WTC11 (cell line): ENCODE measurements at regions not wholly inside any gene's neighbourhood (a gene's known extent, or its start where the extent isn't known, plus 50 kb on each side); places are given as distances from the start of the nearest gene placed in this dataset.

Experiments
- ATAC-seq: fragments of 200-7000 bp; cut with Tn5 transposase; 2 replicates; pipeline ENCODE4 v1.10.0; 2021; ENCODE audit warnings: mild to moderate bottlenecking, moderate library complexity
- CTCF ChIA-PET: fragments of 300-600 bp; sonication (Branson Sonifier 250); formaldehyde crosslinking; loops from one replicate; lab custom pipeline; 2021; ENCODE audit warnings: antibody characterized with exemption; lab: Charles Lee
- POLR2A ChIA-PET: fragments of 350-600 bp; sonication (Branson Sonifier 250); formaldehyde crosslinking; loops from one replicate; lab custom pipeline; 2021; ENCODE audit warnings: antibody characterized with exemption; lab: Charles Lee
- DNase-seq: peaks from one replicate; pipeline ENCODE4 v3.0.0; 2021; ENCODE audit warnings: low spot score
- H3K27ac Mint-ChIP-seq: 2 replicates; pipeline ENCODE4 v1.8.0; 2021; ENCODE audit warnings: mixed read lengths
- H3K27me3 Mint-ChIP-seq: 2 replicates; pipeline ENCODE4 v1.8.0; 2021; ENCODE audit warnings: low read depth, mild to moderate bottlenecking, moderate library complexity, mixed read lengths
- H3K36me3 Mint-ChIP-seq: 2 replicates; pipeline ENCODE4 v1.8.0; 2021; ENCODE audit warnings: mixed read lengths
- H3K4me1 Mint-ChIP-seq: 2 replicates; pipeline ENCODE4 v1.8.0; 2022; ENCODE audit warnings: mixed read lengths
- H3K4me3 Mint-ChIP-seq: 2 replicates; pipeline ENCODE4 v1.8.0; 2021; ENCODE audit warnings: mild to moderate bottlenecking, moderate library complexity, mixed read lengths
- H3K9me3 Mint-ChIP-seq: 2 replicates; pipeline ENCODE4 v1.8.0; 2021; ENCODE audit warnings: mixed read lengths
- CREB1 ChIP-seq: sonication (generic); formaldehyde crosslinking; IDR thresholded peaks from 2 replicates; pipeline ENCODE4 v1.8.0; 2023; ENCODE audit warnings: mild to moderate bottlenecking, missing genetic modification reagents
- CTCF ChIP-seq: fragments of 200-600 bp; IDR thresholded peaks from 2 replicates; pipeline ENCODE4 v1.8.0; 2022; ENCODE audit warnings: antibody characterized with exemption
- ETV6 ChIP-seq: sonication (generic); formaldehyde crosslinking; IDR thresholded peaks from 2 replicates; pipeline ENCODE4 v1.8.1; 2022; ENCODE audit warnings: mild to moderate bottlenecking, missing genetic modification reagents
- HMGXB4 ChIP-seq: sonication (generic); formaldehyde crosslinking; IDR thresholded peaks from 2 replicates; pipeline ENCODE4 v1.8.1; 2023; ENCODE audit warnings: mild to moderate bottlenecking, moderate library complexity, missing genetic modification reagents
- IRF2 ChIP-seq: sonication (generic); formaldehyde crosslinking; IDR thresholded peaks from 2 replicates; pipeline ENCODE4 v1.8.0; 2022; ENCODE audit warnings: low read depth, missing genetic modification reagents, borderline replicate concordance
- NFATC4 ChIP-seq: fragments of 250-450 bp; sonication (Bioruptor Pico); IDR thresholded peaks from 2 replicates; pipeline ENCODE4 v1.9.0; 2021; ENCODE audit warnings: mild to moderate bottlenecking
- NFE2L1 ChIP-seq: sonication (generic); formaldehyde crosslinking; IDR thresholded peaks from 2 replicates; pipeline ENCODE4 v1.8.1; 2023; ENCODE audit warnings: missing genetic modification reagents
- STAT6 ChIP-seq: sonication (generic); formaldehyde crosslinking; conservative IDR thresholded peaks from 2 replicates; pipeline ENCODE4 v1.8.1; 2023; ENCODE audit warnings: mild to moderate bottlenecking, low read depth, missing genetic modification reagents, moderate library complexity
- TEAD1 ChIP-seq: sonication (generic); formaldehyde crosslinking; IDR thresholded peaks from 2 replicates; pipeline ENCODE4 v1.8.0; 2022; ENCODE audit warnings: mild to moderate bottlenecking, missing genetic modification reagents
- TP53 ChIP-seq: sonication (generic); formaldehyde crosslinking; IDR thresholded peaks from 2 replicates; pipeline ENCODE4 v1.8.1; 2023; ENCODE audit warnings: mild to moderate bottlenecking, missing genetic modification reagents
- ZBTB21 ChIP-seq: sonication (generic); formaldehyde crosslinking; IDR thresholded peaks from 2 replicates; pipeline ENCODE4 v1.8.1; 2023; ENCODE audit warnings: mild to moderate bottlenecking, missing genetic modification reagents, borderline replicate concordance
- ZNF121 ChIP-seq: sonication (generic); formaldehyde crosslinking; IDR thresholded peaks from 2 replicates; pipeline ENCODE4 v1.8.0; 2023; ENCODE audit warnings: missing genetic modification reagents
- ZNF512 ChIP-seq: sonication (generic); formaldehyde crosslinking; IDR thresholded peaks from 2 replicates; pipeline ENCODE4 v1.8.1; 2022; ENCODE audit warnings: missing genetic modification reagents, borderline replicate concordance
- TF ChIP-seq, protein P1 (sequence below): sonication (generic); formaldehyde crosslinking; IDR thresholded peaks from 2 replicates; pipeline ENCODE4 v1.8.1; 2023; ENCODE audit warnings: mild to moderate bottlenecking, missing genetic modification reagents, moderate library complexity
- TF ChIP-seq, protein P2 (sequence below): sonication (generic); formaldehyde crosslinking; IDR thresholded peaks from 2 replicates; pipeline ENCODE4 v1.8.1; 2022; ENCODE audit warnings: low read depth, missing genetic modification reagents, borderline replicate concordance
- TF ChIP-seq, protein P3 (sequence below): fragments of 250-450 bp; sonication (Bioruptor Pico); IDR thresholded peaks from 2 replicates; pipeline ENCODE4 v1.9.0; 2021; ENCODE audit warnings: mild to moderate bottlenecking

GRCh38 chr4:19399001-19399400, 852.7 kb upstream of the SLIT2 start:
- H3K27ac Mint-ChIP-seq = no peak overlapping the region
- no peaks in the 10 kb centered on the region; the same call in 1 of the 2 replicates for H3K27me3 Mint-ChIP-seq
- no peak for TF ChIP-seq STAT6 (CRISPR knock-in tag)
- TF ChIP-seq ZNF512 = no peak
- TF ChIP-seq IRF2 (CRISPR knock-in tag) = no peak
- no peak for DNase-seq
- peaks cover 13% of the 10 kb centered on the region for H3K9me3 Mint-ChIP-seq
- ChIA-PET POLR2A (no interaction called here), CTCF (no interaction called here)
- peaks cover 5% of the 10 kb centered on the region; the same call in 1 of the 2 replicates for H3K36me3 Mint-ChIP-seq
- H3K4me1 Mint-ChIP-seq = peaks cover 4% of the 10 kb centered on the region
- H3K4me3 Mint-ChIP-seq = no peak overlapping the region
- no peak for ATAC-seq

DNA sequence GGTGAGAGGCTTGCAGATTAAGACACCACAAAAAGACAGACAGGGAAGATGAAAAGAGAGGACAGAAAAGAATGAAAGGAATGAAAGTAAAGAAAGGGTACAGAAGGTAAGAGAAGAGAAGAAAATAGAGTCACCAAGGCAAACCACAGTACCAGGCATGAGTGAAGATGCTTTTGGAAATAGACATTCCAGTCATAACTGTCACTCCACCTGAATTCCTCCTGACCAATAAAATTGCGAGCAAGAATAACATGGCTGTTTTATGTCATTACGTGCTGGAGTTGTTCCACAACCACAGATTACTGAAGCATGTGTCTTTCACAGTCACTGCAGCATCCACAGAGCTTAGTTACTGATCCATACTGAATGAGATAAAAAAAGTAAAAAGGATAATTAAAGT, 864.9 kb upstream of the SLIT2 start:
- Mint-ChIP-seq H3K27me3 (peaks cover 5% of the 10 kb centered on the region; the same call in 1 of the 2 replicates), H3K4me3 (no peak overlapping the region), H3K27ac (no peak overlapping the region), H3K36me3 (no peaks in the 10 kb centered on the region), H3K9me3 (no peaks in the 10 kb centered on the region), H3K4me1 (no peaks in the 10 kb centered on the region)
- DNase-seq (no peak), ATAC-seq (no peak)
- ChIA-PET CTCF (no interaction called here), POLR2A (no interaction called here)
- TF ChIP-seq TEAD1 (CRISPR knock-in tag) = no peak
- TF ChIP-seq ETV6 (CRISPR knock-in tag) = no peak
- no peak for TF ChIP-seq ZNF512
- no peak for TF ChIP-seq CREB1 (CRISPR knock-in tag)

- no peaks in the 10 kb centered on the region for H3K9me3 Mint-ChIP-seq
- TF ChIP-seq, protein P1, sequence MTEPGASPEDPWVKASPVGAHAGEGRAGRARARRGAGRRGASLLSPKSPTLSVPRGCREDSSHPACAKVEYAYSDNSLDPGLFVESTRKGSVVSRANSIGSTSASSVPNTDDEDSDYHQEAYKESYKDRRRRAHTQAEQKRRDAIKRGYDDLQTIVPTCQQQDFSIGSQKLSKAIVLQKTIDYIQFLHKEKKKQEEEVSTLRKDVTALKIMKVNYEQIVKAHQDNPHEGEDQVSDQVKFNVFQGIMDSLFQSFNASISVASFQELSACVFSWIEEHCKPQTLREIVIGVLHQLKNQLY (CRISPR knock-in tag) = no peak
- no peak for TF ChIP-seq NFATC4 (CRISPR knock-in tag)
- TF ChIP-seq TP53 (CRISPR knock-in tag) = no peak
- TF ChIP-seq HMGXB4 (CRISPR knock-in tag) = no peak
- no peak for TF ChIP-seq CTCF
- TF ChIP-seq, protein P2, sequence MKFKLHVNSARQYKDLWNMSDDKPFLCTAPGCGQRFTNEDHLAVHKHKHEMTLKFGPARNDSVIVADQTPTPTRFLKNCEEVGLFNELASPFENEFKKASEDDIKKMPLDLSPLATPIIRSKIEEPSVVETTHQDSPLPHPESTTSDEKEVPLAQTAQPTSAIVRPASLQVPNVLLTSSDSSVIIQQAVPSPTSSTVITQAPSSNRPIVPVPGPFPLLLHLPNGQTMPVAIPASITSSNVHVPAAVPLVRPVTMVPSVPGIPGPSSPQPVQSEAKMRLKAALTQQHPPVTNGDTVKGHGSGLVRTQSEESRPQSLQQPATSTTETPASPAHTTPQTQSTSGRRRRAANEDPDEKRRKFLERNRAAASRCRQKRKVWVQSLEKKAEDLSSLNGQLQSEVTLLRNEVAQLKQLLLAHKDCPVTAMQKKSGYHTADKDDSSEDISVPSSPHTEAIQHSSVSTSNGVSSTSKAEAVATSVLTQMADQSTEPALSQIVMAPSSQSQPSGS (CRISPR knock-in tag) = no peak
- no peak for TF ChIP-seq NFE2L1
- no peak for TF ChIP-seq ZBTB21 (CRISPR knock-in tag)
- TF ChIP-seq ZNF121 (CRISPR knock-in tag) = no peak
- TF ChIP-seq, protein P3, sequence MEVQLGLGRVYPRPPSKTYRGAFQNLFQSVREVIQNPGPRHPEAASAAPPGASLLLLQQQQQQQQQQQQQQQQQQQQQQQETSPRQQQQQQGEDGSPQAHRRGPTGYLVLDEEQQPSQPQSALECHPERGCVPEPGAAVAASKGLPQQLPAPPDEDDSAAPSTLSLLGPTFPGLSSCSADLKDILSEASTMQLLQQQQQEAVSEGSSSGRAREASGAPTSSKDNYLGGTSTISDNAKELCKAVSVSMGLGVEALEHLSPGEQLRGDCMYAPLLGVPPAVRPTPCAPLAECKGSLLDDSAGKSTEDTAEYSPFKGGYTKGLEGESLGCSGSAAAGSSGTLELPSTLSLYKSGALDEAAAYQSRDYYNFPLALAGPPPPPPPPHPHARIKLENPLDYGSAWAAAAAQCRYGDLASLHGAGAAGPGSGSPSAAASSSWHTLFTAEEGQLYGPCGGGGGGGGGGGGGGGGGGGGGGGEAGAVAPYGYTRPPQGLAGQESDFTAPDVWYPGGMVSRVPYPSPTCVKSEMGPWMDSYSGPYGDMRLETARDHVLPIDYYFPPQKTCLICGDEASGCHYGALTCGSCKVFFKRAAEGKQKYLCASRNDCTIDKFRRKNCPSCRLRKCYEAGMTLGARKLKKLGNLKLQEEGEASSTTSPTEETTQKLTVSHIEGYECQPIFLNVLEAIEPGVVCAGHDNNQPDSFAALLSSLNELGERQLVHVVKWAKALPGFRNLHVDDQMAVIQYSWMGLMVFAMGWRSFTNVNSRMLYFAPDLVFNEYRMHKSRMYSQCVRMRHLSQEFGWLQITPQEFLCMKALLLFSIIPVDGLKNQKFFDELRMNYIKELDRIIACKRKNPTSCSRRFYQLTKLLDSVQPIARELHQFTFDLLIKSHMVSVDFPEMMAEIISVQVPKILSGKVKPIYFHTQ (CRISPR knock-in tag) = no peak
These were observed 868.5 kb upstream of the SLIT2 start for GRCh38 chr4:19382993-19383756.

More at GRCh38 chr4:19382993-19383756, 868.5 kb upstream of the SLIT2 start:
- Mint-ChIP-seq H3K36me3 (no peaks in the 10 kb centered on the region), H3K4me1 (no peaks in the 10 kb centered on the region), H3K27ac (no peak overlapping the region), H3K4me3 (no peak overlapping the region), H3K27me3 (no peaks in the 10 kb centered on the region; the same call in 1 of the 2 replicates)
- DNase-seq = no peak
- no peak for ATAC-seq
- ChIA-PET POLR2A (no interaction called here), CTCF (no interaction called here)
